ENCODE measurements at regions not wholly inside any gene's neighbourhood (a gene's known extent, or its start where the extent isn't known, plus 50 kb on each side); places are given as distances from the start of the nearest gene placed in this dataset.
"Not testable (repeated sequence)": the region's sequence is repeated elsewhere in the genome, so short reads cannot be mapped to it uniquely, and the experiment has no call there.

GRCh38 chr2:142615876-142616275 is 261.6 kb upstream of the KYNU start:
- DNase-seq, result no peak

GRCh38 chr2:142613193-142613592 is 264.3 kb upstream of the KYNU start:
- not testable (repeated sequence) for DNase-seq

GRCh38 chr2:142605421-142605820 is 272.0 kb upstream of the KYNU start:
- no peak for DNase-seq

- DNase-seq, result no peak
These were observed 273.7 kb upstream of the KYNU start for GRCh38 chr2:142603759-142604158.

- DNase-seq, result no peak
These were observed 275.0 kb upstream of the KYNU start for GRCh38 chr2:142602418-142602989.

GRCh38 chr2:142601794-142602193 is 275.7 kb upstream of the KYNU start:
- DNase-seq, result no peak

GRCh38 chr2:142599504-142599903 is 278.0 kb upstream of the KYNU start:
- no peak for DNase-seq

- no peak for DNase-seq
These were observed 278.6 kb upstream of the KYNU start for GRCh38 chr2:142598846-142599245.

- DNase-seq, result no peak
These were observed 281.0 kb upstream of the KYNU start for GRCh38 chr2:142596334-142597088.

GRCh38 chr2:142594935-142595334 is 282.5 kb upstream of the KYNU start:
- no peak for DNase-seq

- no peak for DNase-seq
These were observed 285.3 kb upstream of the KYNU start for GRCh38 chr2:142592171-142592570.

GRCh38 chr2:142591420-142591819 is 286.0 kb upstream of the KYNU start:
- no peak for DNase-seq

GRCh38 chr2:142588269-142588668 is 289.2 kb upstream of the KYNU start:
- no peak for DNase-seq

GRCh38 chr2:142586693-142587580 is 290.5 kb upstream of the KYNU start:
- DNase-seq, result no peak

GRCh38 chr2:142585785-142586184 is 291.7 kb upstream of the KYNU start:
- DNase-seq, result no peak

GRCh38 chr2:142582317-142582716 is 295.1 kb upstream of the KYNU start:
- DNase-seq, result no peak

GRCh38 chr2:142581491-142581890 is 296.0 kb upstream of the KYNU start:
- DNase-seq, result no peak

- DNase-seq, result no peak
These were observed 296.8 kb upstream of the KYNU start for GRCh38 chr2:142580691-142581090.

GRCh38 chr2:142575561-142575960 is 301.9 kb upstream of the KYNU start:
- no peak for DNase-seq

- DNase-seq, result no peak
These were observed 303.1 kb upstream of the KYNU start for GRCh38 chr2:142574388-142574787.

GRCh38 chr2:142572346-142573132 is 304.9 kb upstream of the KYNU start:
- no peak for DNase-seq

- DNase-seq, result no peak
These were observed 305.5 kb upstream of the KYNU start for GRCh38 chr2:142571934-142572333.

- DNase-seq, result no peak
These were observed 314.6 kb upstream of the KYNU start for GRCh38 chr2:142562900-142563299.
